SK-N-SH treated with all-trans-retinoic acid at 6 μM for 48 hours (cell line): ENCODE measurements at regions not wholly inside any gene's neighbourhood (a gene's known extent, or its start where the extent isn't known, plus 50 kb on each side); places are given as distances from the start of the nearest gene placed in this dataset.

Experiments
- ARNTL ChIP-seq: fragments of 450-650 bp; formaldehyde crosslinking; IDR thresholded peaks from 2 replicates; pipeline ENCODE4 v1.5.0; 2020; ENCODE audit warnings: low read depth, mild to moderate bottlenecking, moderate library complexity, borderline replicate concordance
- CSDC2 ChIP-seq: fragments of 250-450 bp; sonication (Bioruptor Pico); IDR thresholded peaks from 2 replicates; pipeline ENCODE4 v1.5.0; 2020; ENCODE audit warnings: mild to moderate bottlenecking, moderate library complexity
- ESRRG ChIP-seq: fragments of 250-450 bp; sonication (Bioruptor Pico); IDR thresholded peaks from 2 replicates; pipeline ENCODE4 v1.6.1; 2021; ENCODE audit warnings: mild to moderate bottlenecking
- ZFP3 ChIP-seq: fragments of 250-450 bp; sonication (Bioruptor Pico); IDR thresholded peaks from 2 replicates; pipeline ENCODE4 v1.5.0; 2020; ENCODE audit warnings: mild to moderate bottlenecking, moderate library complexity
- TF ChIP-seq, protein P1 (sequence below): fragments of 250-450 bp; sonication (Bioruptor Pico); IDR thresholded peaks from 2 replicates; pipeline ENCODE4 v1.5.0; 2020; ENCODE audit warnings: mild to moderate bottlenecking, moderate library complexity
- TF ChIP-seq, protein P2 (sequence below): fragments of 250-450 bp; sonication (Bioruptor Pico); IDR thresholded peaks from 2 replicates; pipeline ENCODE4 v1.8.0; 2020; ENCODE audit warnings: mild to moderate bottlenecking, moderate library complexity, borderline replicate concordance

DNA sequence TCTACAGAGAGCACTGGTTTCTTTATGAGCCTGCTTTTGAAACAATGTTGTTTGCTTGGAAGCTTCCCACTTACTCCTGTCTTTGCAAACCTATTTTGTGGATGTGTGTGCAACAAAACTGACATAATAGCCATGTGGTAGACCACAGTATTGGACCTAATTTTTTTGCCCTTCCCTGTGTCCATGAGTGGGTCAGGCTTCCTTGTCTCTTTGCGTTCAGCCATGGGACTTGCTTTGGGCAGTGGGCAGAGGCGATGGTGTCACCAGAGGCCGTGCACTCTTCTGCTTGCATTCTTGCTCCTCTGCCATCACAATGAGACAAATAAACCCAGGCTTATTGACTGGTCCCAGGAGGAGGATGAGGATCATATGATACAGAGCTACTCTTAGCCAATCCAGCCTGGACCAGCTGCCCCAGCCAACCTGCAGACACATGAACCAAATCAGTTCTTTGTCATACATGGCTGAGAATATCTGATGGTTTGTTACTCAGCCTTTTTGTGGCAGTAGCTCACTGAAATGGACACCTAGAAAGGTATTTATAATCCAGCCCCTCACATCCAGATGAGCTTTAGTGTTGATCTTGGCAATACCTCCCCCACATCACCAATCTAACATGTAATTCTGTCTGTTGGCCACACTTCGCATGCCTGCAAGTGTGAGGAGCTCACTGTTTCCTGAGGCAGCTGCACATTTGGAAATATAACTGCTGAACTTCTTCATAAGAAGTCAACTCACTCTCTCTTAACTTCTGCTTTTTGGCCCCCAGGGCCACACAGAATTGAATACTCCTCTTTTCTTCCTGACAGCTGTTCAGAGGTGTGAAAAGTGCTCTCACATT lies 427.8 kb upstream of the ZMIZ1 start:
- TF ChIP-seq, protein P1, sequence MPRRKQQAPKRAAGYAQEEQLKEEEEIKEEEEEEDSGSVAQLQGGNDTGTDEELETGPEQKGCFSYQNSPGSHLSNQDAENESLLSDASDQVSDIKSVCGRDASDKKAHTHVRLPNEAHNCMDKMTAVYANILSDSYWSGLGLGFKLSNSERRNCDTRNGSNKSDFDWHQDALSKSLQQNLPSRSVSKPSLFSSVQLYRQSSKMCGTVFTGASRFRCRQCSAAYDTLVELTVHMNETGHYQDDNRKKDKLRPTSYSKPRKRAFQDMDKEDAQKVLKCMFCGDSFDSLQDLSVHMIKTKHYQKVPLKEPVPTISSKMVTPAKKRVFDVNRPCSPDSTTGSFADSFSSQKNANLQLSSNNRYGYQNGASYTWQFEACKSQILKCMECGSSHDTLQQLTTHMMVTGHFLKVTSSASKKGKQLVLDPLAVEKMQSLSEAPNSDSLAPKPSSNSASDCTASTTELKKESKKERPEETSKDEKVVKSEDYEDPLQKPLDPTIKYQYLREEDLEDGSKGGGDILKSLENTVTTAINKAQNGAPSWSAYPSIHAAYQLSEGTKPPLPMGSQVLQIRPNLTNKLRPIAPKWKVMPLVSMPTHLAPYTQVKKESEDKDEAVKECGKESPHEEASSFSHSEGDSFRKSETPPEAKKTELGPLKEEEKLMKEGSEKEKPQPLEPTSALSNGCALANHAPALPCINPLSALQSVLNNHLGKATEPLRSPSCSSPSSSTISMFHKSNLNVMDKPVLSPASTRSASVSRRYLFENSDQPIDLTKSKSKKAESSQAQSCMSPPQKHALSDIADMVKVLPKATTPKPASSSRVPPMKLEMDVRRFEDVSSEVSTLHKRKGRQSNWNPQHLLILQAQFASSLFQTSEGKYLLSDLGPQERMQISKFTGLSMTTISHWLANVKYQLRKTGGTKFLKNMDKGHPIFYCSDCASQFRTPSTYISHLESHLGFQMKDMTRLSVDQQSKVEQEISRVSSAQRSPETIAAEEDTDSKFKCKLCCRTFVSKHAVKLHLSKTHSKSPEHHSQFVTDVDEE (CRISPR knock-in tag): no peak
- TF ChIP-seq CSDC2 (CRISPR knock-in tag) (no peak), ZFP3 (no peak), ESRRG (CRISPR knock-in tag) (no peak), ARNTL (CRISPR knock-in tag) (no peak)
- TF ChIP-seq, protein P2, sequence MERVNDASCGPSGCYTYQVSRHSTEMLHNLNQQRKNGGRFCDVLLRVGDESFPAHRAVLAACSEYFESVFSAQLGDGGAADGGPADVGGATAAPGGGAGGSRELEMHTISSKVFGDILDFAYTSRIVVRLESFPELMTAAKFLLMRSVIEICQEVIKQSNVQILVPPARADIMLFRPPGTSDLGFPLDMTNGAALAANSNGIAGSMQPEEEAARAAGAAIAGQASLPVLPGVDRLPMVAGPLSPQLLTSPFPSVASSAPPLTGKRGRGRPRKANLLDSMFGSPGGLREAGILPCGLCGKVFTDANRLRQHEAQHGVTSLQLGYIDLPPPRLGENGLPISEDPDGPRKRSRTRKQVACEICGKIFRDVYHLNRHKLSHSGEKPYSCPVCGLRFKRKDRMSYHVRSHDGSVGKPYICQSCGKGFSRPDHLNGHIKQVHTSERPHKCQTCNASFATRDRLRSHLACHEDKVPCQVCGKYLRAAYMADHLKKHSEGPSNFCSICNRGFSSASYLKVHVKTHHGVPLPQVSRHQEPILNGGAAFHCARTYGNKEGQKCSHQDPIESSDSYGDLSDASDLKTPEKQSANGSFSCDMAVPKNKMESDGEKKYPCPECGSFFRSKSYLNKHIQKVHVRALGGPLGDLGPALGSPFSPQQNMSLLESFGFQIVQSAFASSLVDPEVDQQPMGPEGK (CRISPR knock-in tag): no peak
